NCI-H2171 treated with DMSO at 0.1 percent for 48 hours (cell line): ENCODE measurements at regions not wholly inside any gene's neighbourhood (a gene's known extent, or its start where the extent isn't known, plus 50 kb on each side); places are given as distances from the start of the nearest gene placed in this dataset.
"Not testable (repeated sequence)": the region's sequence is repeated elsewhere in the genome, so short reads cannot be mapped to it uniquely, and the experiment has no call there.

Source experiments
- DNase-seq: peaks from one replicate; lab custom pipeline; 2025; lab: John Stamatoyannopoulos, UW

- DNase-seq = no peak
Observed at GRCh38 chr9:81430727-81431126, 258.6 kb downstream of the TLE1 start.

- peak; percentile 20 for DNase-seq
Observed at GRCh38 chr9:81427870-81428269, 261.5 kb downstream of the TLE1 start.

GRCh38 chr9:81424431-81424830 lies 264.9 kb downstream of the TLE1 start:
- DNase-seq = no peak

- DNase-seq = no peak
Observed at GRCh38 chr9:81423589-81424326, 265.6 kb downstream of the TLE1 start.

GRCh38 chr9:81421090-81421489 lies 268.3 kb downstream of the TLE1 start:
- DNase-seq = not testable (repeated sequence)

GRCh38 chr9:81420024-81420423 lies 269.3 kb downstream of the TLE1 start:
- no peak for DNase-seq

- DNase-seq = no peak
Observed at GRCh38 chr9:81417941-81418340, 271.4 kb downstream of the TLE1 start.

GRCh38 chr9:81417299-81417675 lies 272.1 kb downstream of the TLE1 start:
- DNase-seq = peak; percentile 87

GRCh38 chr9:81416476-81417298 lies 272.7 kb downstream of the TLE1 start:
- peak; percentile 32 for DNase-seq

GRCh38 chr9:81414836-81415235 lies 274.5 kb downstream of the TLE1 start:
- DNase-seq = no peak

GRCh38 chr9:81411961-81412360 lies 277.4 kb downstream of the TLE1 start:
- DNase-seq = no peak

GRCh38 chr9:81410201-81410600 lies 279.1 kb downstream of the TLE1 start:
- DNase-seq = no peak

GRCh38 chr9:81408951-81409350 lies 280.4 kb downstream of the TLE1 start:
- no peak for DNase-seq

GRCh38 chr9:81404931-81405598 lies 284.3 kb downstream of the TLE1 start:
- DNase-seq = no peak

- no peak for DNase-seq
Observed at GRCh38 chr9:81397481-81398381, 291.6 kb downstream of the TLE1 start.

- DNase-seq = no peak
Observed at GRCh38 chr9:81396528-81396927, 292.8 kb downstream of the TLE1 start.

- DNase-seq = no peak
Observed at GRCh38 chr9:81395676-81396054, 293.7 kb downstream of the TLE1 start.

- peak; percentile 21 for DNase-seq
Observed at GRCh38 chr9:81394881-81395675, 294.3 kb downstream of the TLE1 start.

- DNase-seq = no peak
Observed at GRCh38 chr9:81393985-81394811, 295.1 kb downstream of the TLE1 start.

GRCh38 chr9:81391457-81391825 lies 297.9 kb downstream of the TLE1 start:
- no peak for DNase-seq
